Duodenal mucosa (tissue), 2 donors: ENCODE measurements at regions not wholly inside any gene's neighbourhood (a gene's known extent, or its start where the extent isn't known, plus 50 kb on each side); places are given as distances from the start of the nearest gene placed in this dataset.
"Not testable (repeated sequence)": the region's sequence is repeated elsewhere in the genome, so short reads cannot be mapped to it uniquely, and the experiment has no call there.

ENCODE experiments used
- H3K27ac ChIP-seq: one replicate; pipeline ENCODE4 v1.7.0; 2013; ENCODE audit warnings: low read depth, low read length
- H3K27me3 ChIP-seq, 2 donors: one replicate each; pipeline ENCODE4 v1.7.0; 2013; ENCODE audit warnings: low read length in 2 of 2, control low read depth in 1 of 2; ENCODE audit not compliant: insufficient read depth in 2 of 2, control insufficient read depth in 1 of 2
- H3K36me3 ChIP-seq, 2 donors: one replicate each; pipeline ENCODE4 v1.7.0; 2013; ENCODE audit warnings: low read length in 2 of 2, control low read depth in 1 of 2; ENCODE audit not compliant: insufficient read depth in 2 of 2, control insufficient read depth in 1 of 2
- H3K4me1 ChIP-seq, 2 donors: one replicate each; pipeline ENCODE4 v1.7.0; 2013; ENCODE audit warnings: low read length in 2 of 2, control low read depth in 1 of 2; ENCODE audit not compliant: insufficient read depth in 2 of 2, control insufficient read depth in 1 of 2
- H3K4me3 ChIP-seq, 2 donors: one replicate each; pipeline ENCODE4 v1.7.0; 2013; ENCODE audit warnings: low read length in 2 of 2, low read depth in 1 of 2
- H3K9ac ChIP-seq, 2 donors: one replicate each; pipeline ENCODE4 v1.7.0; 2013; ENCODE audit warnings: low read length in 2 of 2, low read depth in 1 of 2
- H3K9me3 ChIP-seq, 2 donors: one replicate each; pipeline ENCODE4 v1.7.0; 2013; ENCODE audit warnings: low read length in 2 of 2, control low read depth in 1 of 2; ENCODE audit not compliant: control insufficient read depth in 1 of 2

- H3K4me1 ChIP-seq, H3K27ac ChIP-seq, H3K9me3 ChIP-seq, H3K27me3 ChIP-seq, H3K9ac ChIP-seq, H3K4me3 ChIP-seq: not testable (repeated sequence)
- peaks cover 0 to 36% of the 10 kb centered on the region in 2 donors for H3K36me3 ChIP-seq
These were observed 68.5 kb upstream of the TNK2 start for GRCh38 chr3:195976876-195977275.

- peaks cover 0 to 47% of the 10 kb centered on the region in 2 donors for H3K36me3 ChIP-seq
These were observed 65.9 kb upstream of the TNK2 start for GRCh38 chr3:195974281-195974680.

GRCh38 chr3:195970873-195971272, 62.5 kb upstream of the TNK2 start:
- not testable (repeated sequence) for H3K9ac ChIP-seq, H3K27me3 ChIP-seq, H3K4me1 ChIP-seq, H3K4me3 ChIP-seq, H3K9me3 ChIP-seq, H3K27ac ChIP-seq
- H3K36me3 ChIP-seq: peaks cover 0 to 39% of the 10 kb centered on the region in 2 donors

More at GRCh38 chr3:195974281-195974680, 65.9 kb upstream of the TNK2 start:
- H3K4me1 ChIP-seq, H3K27ac ChIP-seq, H3K4me3 ChIP-seq, H3K27me3 ChIP-seq, H3K9me3 ChIP-seq, H3K9ac ChIP-seq: not testable (repeated sequence)

DNA sequence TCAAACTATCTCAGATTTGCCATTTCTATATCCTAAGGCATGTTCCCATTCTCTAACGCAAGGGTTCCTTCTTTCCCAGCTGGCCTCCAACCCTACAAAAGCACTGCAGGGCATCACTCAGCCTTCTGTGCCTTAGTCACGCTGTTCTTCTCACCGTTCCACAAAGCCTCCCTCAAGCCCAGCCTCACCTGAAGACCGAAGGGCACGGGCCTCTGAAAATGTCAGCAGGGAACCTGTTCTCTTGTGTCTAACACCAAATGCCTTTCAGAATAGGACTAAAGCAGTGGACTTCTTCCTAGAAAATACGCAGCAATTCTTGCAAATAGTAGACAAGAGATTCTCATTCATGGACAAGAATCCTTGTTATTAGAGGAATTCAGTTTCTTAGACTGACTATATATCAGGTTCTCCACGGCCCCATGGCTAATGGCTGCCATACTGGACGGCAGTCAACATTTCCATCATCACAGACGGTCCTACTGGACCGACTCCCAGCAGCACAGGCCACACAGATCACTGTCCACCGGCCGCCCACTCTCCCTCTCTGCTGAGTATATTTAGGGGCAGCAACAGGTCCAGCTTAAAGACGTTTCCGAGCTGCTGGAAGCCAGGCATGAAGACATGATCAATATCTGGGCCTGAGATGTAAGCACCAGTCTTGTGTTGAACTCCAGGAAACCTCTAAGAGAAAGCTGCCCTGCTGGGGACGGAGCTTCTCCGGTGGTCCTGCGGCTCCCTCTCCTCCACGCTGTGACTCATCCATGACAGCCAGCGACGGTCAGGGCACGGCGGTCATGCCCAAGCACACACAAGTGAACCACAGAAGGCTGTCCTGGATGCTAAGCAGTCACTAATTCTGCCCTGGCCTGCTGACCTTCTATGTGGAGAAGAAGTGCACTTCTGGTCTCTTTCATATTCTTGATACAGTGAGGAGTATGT, 61.8 kb upstream of the TNK2 start:
- peaks cover 0 to 41% of the 10 kb centered on the region in 2 donors for H3K36me3 ChIP-seq
- H3K4me3 ChIP-seq, H3K27ac ChIP-seq, H3K4me1 ChIP-seq, H3K27me3 ChIP-seq, H3K9ac ChIP-seq, H3K9me3 ChIP-seq: not testable (repeated sequence)

- H3K9me3 ChIP-seq, H3K27ac ChIP-seq, H3K9ac ChIP-seq, H3K27me3 ChIP-seq, H3K4me3 ChIP-seq: not testable (repeated sequence)
- H3K4me1 ChIP-seq: peaks cover 6 to 11% of the 10 kb centered on the region in 2 donors
- peaks cover 0 to 40% of the 10 kb centered on the region in 2 donors for H3K36me3 ChIP-seq
These were observed 61.0 kb upstream of the TNK2 start for GRCh38 chr3:195969341-195969740.

DNA sequence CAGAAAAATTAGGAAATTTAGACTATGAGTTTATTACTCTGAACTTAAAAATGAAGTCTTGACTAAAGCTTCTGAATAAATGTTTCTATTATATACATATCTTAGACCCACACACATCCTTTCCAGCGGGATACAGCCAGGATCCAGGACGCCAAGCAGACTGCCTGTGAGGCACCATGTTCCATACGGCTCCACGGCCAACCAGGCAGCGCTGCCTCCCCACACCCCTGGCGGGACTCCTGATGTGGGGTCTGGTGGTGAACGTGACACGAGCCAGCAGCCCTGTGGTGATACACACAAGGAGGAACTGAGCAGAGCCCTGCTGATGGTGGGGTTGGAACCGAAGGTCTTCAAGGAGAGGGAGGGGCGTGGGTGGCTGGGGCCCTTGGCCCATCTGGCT, 59.8 kb upstream of the TNK2 start:
- peaks cover 6 to 11% of the 10 kb centered on the region in 2 donors for H3K4me1 ChIP-seq
- not testable (repeated sequence) for H3K9ac ChIP-seq, H3K9me3 ChIP-seq, H3K27ac ChIP-seq, H3K27me3 ChIP-seq, H3K4me3 ChIP-seq
- peaks cover 0 to 33% of the 10 kb centered on the region in 2 donors for H3K36me3 ChIP-seq

- H3K4me3 ChIP-seq, H3K27ac ChIP-seq, H3K27me3 ChIP-seq, H3K9ac ChIP-seq, H3K9me3 ChIP-seq: not testable (repeated sequence)
- H3K4me1 ChIP-seq: peaks cover 6 to 11% of the 10 kb centered on the region in 2 donors
- peaks cover 0 to 37% of the 10 kb centered on the region in 2 donors for H3K36me3 ChIP-seq
These were observed 59.0 kb upstream of the TNK2 start for GRCh38 chr3:195967387-195967720.

DNA sequence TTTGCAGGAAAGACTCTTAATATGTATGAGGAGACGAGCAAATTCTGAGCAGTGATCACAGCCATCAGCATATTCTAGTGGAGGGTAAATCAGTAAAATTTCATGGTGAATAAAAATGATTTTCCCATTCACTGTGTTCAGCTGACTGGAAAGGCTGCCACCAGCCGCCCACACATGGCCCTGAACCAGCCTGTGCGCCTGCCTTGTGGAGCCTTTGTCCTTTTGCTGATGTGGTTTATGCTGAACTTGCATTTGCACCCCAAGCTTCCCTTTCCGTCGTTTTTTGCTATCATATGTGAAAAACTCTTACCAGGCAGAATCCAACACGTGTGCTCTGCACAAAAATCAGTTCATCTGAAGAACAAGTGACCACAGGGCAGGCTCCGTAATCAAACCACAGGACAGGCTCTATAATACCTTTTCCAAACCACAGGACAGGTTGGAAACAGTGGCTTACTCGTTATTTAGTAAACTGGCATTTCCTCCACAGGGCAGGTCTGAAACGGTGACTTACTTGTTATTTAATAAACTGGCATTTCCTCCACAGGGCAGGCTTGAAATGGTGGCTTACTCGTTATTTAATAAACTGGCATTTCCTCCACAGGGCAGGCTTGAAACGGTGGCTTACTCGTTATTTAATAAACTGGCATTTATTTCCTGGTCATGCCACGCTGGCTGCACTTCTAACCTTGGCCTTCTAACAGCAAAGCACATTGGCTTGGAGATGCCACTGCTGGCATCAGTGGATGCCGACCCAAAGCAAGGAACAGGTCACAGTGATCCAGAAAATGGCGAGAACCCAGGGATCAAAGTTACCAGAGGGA, 58.4 kb upstream of the TNK2 start:
- not testable (repeated sequence) for H3K4me3 ChIP-seq, H3K9ac ChIP-seq, H3K9me3 ChIP-seq, H3K27me3 ChIP-seq, H3K27ac ChIP-seq
- Histone ChIP-seq H3K4me1 (peaks cover 6 to 11% of the 10 kb centered on the region in 2 donors), H3K36me3 (peaks cover 0 to 38% of the 10 kb centered on the region in 2 donors)

DNA sequence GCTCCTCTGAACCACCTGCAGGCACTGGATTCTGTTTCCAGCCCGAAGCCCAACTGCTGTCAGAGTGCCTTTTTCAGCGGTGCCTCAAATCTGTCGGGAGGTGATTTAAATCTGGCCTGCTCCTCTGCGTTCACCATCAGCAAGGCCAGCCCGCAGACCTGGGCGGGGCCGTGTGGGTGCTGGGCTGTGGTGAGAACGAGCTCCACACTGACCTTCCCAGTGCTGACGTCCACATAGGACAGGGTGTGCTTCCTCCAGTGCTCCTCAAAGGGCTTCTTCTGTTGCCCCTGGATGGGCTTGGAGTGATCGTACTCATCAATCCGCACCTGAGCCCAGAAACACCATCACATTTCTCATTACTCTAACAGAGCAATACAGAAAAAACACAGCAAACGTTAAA, 56.9 kb upstream of the TNK2 start:
- H3K9me3 ChIP-seq, H3K9ac ChIP-seq, H3K27me3 ChIP-seq, H3K27ac ChIP-seq, H3K4me3 ChIP-seq: not testable (repeated sequence)
- Histone ChIP-seq H3K36me3 (peaks cover 0 to 31% of the 10 kb centered on the region in 2 donors), H3K4me1 (peaks cover 6 to 11% of the 10 kb centered on the region in 2 donors)
